ENCODE measurements at regions not wholly inside any gene's neighbourhood (a gene's known extent, or its start where the extent isn't known, plus 50 kb on each side); places are given as distances from the start of the nearest gene placed in this dataset.
A peak's percentile ranks its signal among the peaks of the same experiment; 100 is the strongest.

- intact Hi-C loops (cut with micrococcal nuclease; ENCODE audit: unreplicated experiment) (loop anchor here (1.0 to 5.0 kb wide), 3 partner anchors 13 to 100 kb away; no protein-coding TSS in a partner anchor), in situ Hi-C loops (cut with HindIII; ENCODE audit: extremely low pct_ligation_motif_present, low pct_unique_long_range_greater_than_20kb) (no loop called here)
- ChIA-PET CTCF (ENCODE audit: low intra/inter-chr PET ratio, low total read pairs) (no interaction called here), POLR2A (no interaction called here)
- H3K4me1 ChIP-seq (ENCODE audit: insufficient read depth, low read length), result peaks cover 9% of the 10 kb centered on the region
- H4K20me1 ChIP-seq (ENCODE audit: insufficient read depth, low read length), result no peaks in the 10 kb centered on the region
- DNase-seq (ENCODE audit: low spot score) (peak; percentile 78), ATAC-seq (no peak; the same call in 1 of the 3 replicates), FAIRE-seq (peak; percentile 60)
- no peaks in the 10 kb centered on the region for H3K36me3 ChIP-seq (replicated peaks in 1 of 2; ENCODE audit: control insufficient read depth in 1 of 2, insufficient read depth in 2 of 2, low read length in 2 of 2)
- no TSS peak for BruUV-seq (replicated peaks)
- no peak overlapping the region for H3K27ac ChIP-seq (ENCODE audit: extremely low read length, insufficient read depth, low read length)
- H3K9ac ChIP-seq (ENCODE audit: insufficient read depth, low read depth, low read length), result no peak overlapping the region
- H2AFZ ChIP-seq (ENCODE audit: low read length), result no peak overlapping the region
- no peaks in the 10 kb centered on the region for H3K9me3 ChIP-seq (ENCODE audit: low read length)
- no peak overlapping the region for H3K4me3 ChIP-seq (replicated peaks in 1 of 3; ENCODE audit: insufficient read depth in 1 of 3, low read depth in 2 of 3, low read length in 3 of 3)
- no peaks in the 10 kb centered on the region for H3K27me3 ChIP-seq (ENCODE audit: control insufficient read depth in 1 of 2, insufficient read depth in 2 of 2, low read length in 2 of 2)
- 0% methylated on average over 4 of the region's 4 CpGs for WGBS (ENCODE audit: low lambda C conversion rate)
- H3K4me2 ChIP-seq (ENCODE audit: low read depth, low read length), result no peak overlapping the region; the same call in 1 of the 2 replicates
- no peaks in the 10 kb centered on the region for H3K79me2 ChIP-seq (ENCODE audit: insufficient read depth, low read length)
- TF ChIP-seq GTF3A (CRISPR knock-in tag; conservative IDR thresholded peaks at IDR 0.05) (no peak), FOXA1 (IDR thresholded peaks at IDR 0.05) (no peak), FOXA1 (CRISPR knock-in tag; IDR thresholded peaks at IDR 0.05) (peak; percentile 69), ZHX2 (IDR thresholded peaks at IDR 0.05; ENCODE audit: low read depth) (0 out of 2 replicates have a peak, but pooled peaks have one; percentile 25), ZHX2 (CRISPR knock-in tag; IDR thresholded peaks at IDR 0.05; ENCODE audit: borderline replicate concordance) (no peak), FOSL2 (CRISPR knock-in tag; IDR thresholded peaks at IDR 0.05) (peak; percentile 48; the same call in 1 of the 2 replicates), ZNF710 (CRISPR knock-in tag; IDR thresholded peaks at IDR 0.05; ENCODE audit: borderline replicate concordance) (peak; percentile 20; the same call in 1 of the 2 replicates), SAFB2 (CRISPR knock-in tag; IDR thresholded peaks at IDR 0.05; ENCODE audit: borderline replicate concordance, low read depth) (no peak), MIER3 (CRISPR knock-in tag; IDR thresholded peaks at IDR 0.05; ENCODE audit: borderline replicate concordance) (peak; percentile 55; the same call in 1 of the 2 replicates), HDAC1 (CRISPR knock-in tag; IDR thresholded peaks at IDR 0.05) (peak; percentile 58; the same call in 1 of the 2 replicates), ZNF281 (CRISPR knock-in tag; IDR thresholded peaks at IDR 0.05; ENCODE audit: borderline replicate concordance) (0 out of 2 replicates have a peak, but pooled peaks have one; percentile 42), MAX (IDR thresholded peaks at IDR 0.05) (peak; percentile 47; the same call in 1 of the 2 replicates), BCL6 (CRISPR knock-in tag; IDR thresholded peaks at IDR 0.05) (peak; percentile 56), SIN3B (IDR thresholded peaks at IDR 0.05; ENCODE audit: low read length) (no peak), PPARG (CRISPR knock-in tag; conservative IDR thresholded peaks at IDR 0.05) (peak; percentile 76), NFIC (IDR thresholded peaks at IDR 0.05; ENCODE audit: low read length) (no peak)
Measured at GRCh38 chr16:73161977-73162376, 114.0 kb upstream of the ZFHX3 start.

Data from HepG2 (cell line).